NCI-H146 treated with DMSO at 0.1 percent for 48 hours (cell line): ENCODE measurements at regions not wholly inside any gene's neighbourhood (a gene's known extent, or its start where the extent isn't known, plus 50 kb on each side); places are given as distances from the start of the nearest gene placed in this dataset.

Experiments used
- DNase-seq: peaks from one replicate; lab custom pipeline; 2025; ENCODE audit not compliant: unreplicated experiment; lab: John Stamatoyannopoulos, UW

- DNase-seq, result no peak
Measured at GRCh38 chr4:56209767-56210166, 177.5 kb downstream of the AASDH start.

GRCh38 chr4:56208103-56208502 lies 179.2 kb downstream of the AASDH start:
- no peak for DNase-seq

GRCh38 chr4:56206258-56206657 lies 181.0 kb downstream of the AASDH start:
- no peak for DNase-seq

- DNase-seq, result no peak
Measured at GRCh38 chr4:56200275-56200674, 187.0 kb downstream of the AASDH start.

DNA sequence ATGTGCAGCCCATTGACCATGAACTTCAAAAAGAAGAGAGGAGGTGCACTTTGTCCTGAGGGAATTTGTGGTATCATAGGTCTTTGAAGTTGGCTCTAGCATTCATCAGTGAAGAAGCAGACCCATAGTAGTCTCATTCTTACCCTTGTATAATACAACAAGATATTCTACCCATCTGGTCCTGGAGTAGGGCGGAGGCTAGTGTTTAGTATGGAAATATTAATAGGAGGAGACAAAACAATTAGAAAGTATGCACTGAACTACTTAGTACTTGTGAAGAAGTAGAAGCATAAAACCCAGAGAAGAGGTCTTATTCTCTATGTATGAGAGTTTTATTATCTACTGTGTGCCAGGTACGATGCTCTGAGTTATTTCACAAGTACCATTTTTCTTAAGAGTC lies 189.0 kb downstream of the AASDH start:
- DNase-seq, result no peak

GRCh38 chr4:56197387-56197786 lies 189.9 kb downstream of the AASDH start:
- DNase-seq, result no peak

DNA sequence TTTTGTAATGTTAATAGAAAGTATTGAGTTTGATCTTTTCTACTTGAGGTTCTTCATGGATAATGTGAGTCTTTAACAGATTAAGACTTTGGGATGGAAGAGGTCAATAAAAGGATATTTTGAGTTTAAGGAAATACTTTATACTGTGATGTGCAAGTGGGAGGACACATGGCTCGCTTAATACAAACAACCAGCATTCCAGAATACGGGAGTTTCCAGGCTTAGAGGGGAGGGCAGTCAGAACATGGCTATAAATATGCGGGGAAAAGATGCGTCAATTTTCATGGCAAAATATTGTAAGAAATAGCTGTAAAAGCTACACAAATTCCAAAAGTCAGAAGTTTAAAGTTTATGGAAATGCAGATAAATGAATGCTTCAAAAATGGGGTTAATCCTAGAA lies 192.3 kb downstream of the AASDH start:
- DNase-seq, result no peak

- DNase-seq, result no peak
Measured at GRCh38 chr4:56191534-56191933, 195.8 kb downstream of the AASDH start.

DNA sequence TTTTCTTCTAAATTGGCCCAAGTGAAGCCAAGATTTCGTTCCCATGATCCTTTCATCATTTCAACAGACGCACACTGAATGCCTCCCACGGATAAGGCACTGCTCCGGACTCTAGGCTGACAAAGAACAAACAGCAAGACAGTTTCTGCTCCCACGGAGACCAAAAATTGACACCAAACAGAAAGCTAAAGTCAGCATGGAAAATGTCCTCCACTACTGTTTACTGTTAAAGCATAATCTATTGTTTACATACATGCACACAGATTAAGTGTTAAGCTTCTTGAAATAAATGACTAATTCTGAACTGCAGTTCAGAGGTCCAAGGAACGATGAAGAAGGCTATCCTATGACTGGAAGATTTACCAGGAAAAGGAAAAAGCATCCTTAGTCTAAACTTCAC lies 199.6 kb downstream of the AASDH start:
- DNase-seq, result no peak

DNA sequence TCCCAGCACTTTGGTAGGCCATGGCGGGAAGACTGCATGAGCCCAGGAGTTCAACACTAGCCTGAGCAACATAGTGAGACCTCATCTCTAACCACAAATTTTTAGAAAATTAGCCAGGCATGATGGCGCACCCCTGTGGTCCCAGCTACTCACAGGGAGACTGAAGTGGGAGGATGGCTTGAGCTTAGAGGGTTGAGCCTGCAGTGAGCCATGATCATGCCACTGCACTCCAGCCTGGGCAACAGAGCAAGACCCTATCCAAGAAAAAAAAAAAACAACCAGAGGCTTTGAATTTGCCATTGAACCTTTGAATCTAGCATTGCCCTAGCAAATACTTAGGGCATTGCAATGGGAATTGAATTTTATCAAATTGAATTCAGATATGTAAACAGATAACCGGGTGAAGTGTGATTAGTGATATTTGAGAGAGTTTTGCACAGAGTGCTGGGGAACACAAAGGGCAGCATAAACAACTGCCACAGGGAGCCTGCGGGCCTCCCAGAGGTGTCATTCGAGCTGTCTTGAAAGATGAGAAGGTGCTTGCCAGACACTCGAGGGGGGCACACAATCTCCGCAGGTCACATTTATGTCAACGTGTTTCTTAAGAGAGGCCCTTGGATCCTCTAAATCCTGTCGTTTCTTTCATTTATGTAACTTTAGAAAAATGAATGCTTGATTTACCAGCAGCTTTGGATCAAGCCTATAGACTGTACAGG lies 200.3 kb downstream of the AASDH start:
- peak; percentile 44 for DNase-seq

GRCh38 chr4:56185901-56186300 lies 201.4 kb downstream of the AASDH start:
- DNase-seq, result no peak

DNA sequence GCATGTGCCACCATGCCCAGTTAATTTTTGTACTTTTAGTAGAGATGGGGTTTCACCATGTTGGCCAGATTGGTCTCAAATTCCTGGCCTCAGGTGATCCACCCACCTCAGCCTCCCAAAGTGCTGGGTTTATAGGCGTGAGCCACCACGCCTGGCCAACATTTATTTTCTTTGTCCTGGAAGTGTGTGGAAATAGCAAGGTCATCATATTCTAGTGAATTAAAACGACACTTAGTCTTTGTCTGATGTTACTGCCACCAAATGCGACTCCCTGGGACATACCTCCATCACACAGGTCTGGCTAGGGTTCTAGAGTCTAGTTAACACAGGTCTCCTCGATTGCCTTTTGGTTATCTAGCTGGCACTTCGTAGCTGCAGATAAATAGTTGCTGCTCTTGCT lies 203.1 kb downstream of the AASDH start:
- no peak for DNase-seq

- no peak for DNase-seq
Measured at GRCh38 chr4:56183344-56183959, 203.8 kb downstream of the AASDH start.

- no peak for DNase-seq
Measured at GRCh38 chr4:56182356-56182755, 204.9 kb downstream of the AASDH start.

- DNase-seq, result no peak
Measured at GRCh38 chr4:56181140-56181953, 205.9 kb downstream of the AASDH start.

DNA sequence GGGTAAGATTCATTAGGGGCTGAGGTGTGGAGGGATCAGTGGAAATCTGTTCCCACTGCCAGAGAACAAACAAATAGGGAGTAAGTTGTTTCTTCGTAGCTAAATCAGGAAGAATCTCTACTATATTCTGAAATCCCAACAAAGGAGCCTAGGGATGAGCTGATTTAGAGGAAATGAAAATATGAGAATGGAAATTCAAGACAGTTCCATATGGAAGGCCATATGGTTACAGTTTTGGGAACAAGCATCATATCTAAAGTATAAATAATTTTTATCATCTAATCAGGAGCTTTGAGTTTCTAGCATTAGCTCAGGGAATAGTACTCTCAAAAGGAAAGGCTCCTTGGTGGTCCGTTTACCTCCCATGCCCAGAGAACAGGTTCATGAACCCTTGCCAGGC lies 218.2 kb downstream of the AASDH start:
- DNase-seq, result no peak

DNA sequence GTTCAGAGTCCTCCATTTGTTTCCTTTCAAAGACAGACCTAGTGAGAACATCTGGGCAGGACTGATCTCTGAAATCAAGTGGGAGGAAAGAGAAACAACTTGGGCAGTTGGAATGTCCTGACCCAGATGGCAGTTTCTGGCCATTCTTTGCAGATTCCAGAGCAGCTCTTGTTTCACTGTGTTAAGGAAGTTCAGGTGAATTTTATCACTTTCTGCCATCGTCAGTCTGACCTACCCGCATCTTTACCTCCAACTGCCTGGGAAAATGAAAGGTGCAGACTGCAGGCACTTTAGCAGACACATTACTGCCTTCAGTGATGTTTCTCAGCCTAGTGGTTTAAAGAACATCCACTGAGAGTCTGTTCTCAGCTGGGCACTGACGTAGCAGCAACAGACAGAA lies 216.2 kb downstream of the CEP135 start:
- no peak for DNase-seq

- DNase-seq, result no peak
Measured at GRCh38 chr4:56160636-56161035, 211.9 kb downstream of the CEP135 start.

GRCh38 chr4:56158483-56158882 lies 209.7 kb downstream of the CEP135 start:
- no peak for DNase-seq

DNA sequence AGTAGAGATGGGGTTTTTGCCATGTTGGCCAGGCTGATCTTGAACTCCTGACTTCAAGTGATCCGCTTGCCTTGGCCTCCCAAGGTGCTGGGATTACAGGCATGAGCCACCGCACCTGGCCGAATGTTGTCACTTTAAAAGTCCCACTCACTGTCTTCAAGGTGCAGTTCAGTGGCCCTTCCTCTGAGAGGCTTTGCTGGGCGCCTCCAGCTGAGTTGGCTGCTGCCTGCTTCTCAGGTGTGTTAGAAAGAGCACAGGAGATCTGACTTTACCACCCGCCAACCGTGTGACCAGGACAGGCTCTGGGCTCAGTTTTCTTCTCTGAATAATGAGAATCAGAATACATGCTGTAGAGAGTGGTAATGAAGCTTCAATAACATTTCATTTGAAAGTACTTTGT lies 207.4 kb downstream of the CEP135 start:
- DNase-seq, result no peak

DNA sequence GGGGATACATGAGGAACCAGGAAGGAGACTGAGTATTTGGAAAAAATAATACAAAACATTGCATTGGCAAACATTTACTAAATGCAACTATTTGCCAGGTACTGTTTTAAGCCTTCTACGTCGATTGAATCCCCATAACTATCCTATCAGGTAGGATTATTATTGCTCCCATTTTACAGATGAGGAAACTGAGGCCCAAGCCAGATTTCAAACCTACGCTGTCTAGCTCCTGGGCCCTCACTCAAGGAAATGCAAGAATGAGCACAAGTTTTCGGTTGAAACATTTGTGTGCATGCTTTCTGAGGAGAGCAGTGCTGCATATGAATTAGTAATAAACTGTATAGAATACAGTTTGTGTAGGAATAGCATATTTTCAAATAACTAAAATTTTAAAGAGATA lies 206.7 kb downstream of the CEP135 start:
- no peak for DNase-seq

GRCh38 chr4:56149591-56149990 lies 200.8 kb downstream of the CEP135 start:
- DNase-seq, result no peak
